GM12872 (cell line): ENCODE measurements at regions not wholly inside any gene's neighbourhood (a gene's known extent, or its start where the extent isn't known, plus 50 kb on each side); places are given as distances from the start of the nearest gene placed in this dataset.

ENCODE experiments used
- CTCF ChIP-seq: IDR thresholded peaks from 3 replicates; pipeline ENCODE4 v1.5.1; 2011; ENCODE audit warnings: low read depth, mild to moderate bottlenecking, low read length, moderate library complexity; ENCODE audit not compliant: insufficient read depth

- TF ChIP-seq CTCF: no peak
Measured at GRCh38 chr3:40731445-40731844, 206.7 kb downstream of the ZNF621 start.

- TF ChIP-seq CTCF: no peak
Measured at GRCh38 chr3:40736943-40737342, 212.2 kb downstream of the ZNF621 start.

- TF ChIP-seq CTCF: no peak
Measured at GRCh38 chr3:40737343-40737742, 212.6 kb downstream of the ZNF621 start.

DNA sequence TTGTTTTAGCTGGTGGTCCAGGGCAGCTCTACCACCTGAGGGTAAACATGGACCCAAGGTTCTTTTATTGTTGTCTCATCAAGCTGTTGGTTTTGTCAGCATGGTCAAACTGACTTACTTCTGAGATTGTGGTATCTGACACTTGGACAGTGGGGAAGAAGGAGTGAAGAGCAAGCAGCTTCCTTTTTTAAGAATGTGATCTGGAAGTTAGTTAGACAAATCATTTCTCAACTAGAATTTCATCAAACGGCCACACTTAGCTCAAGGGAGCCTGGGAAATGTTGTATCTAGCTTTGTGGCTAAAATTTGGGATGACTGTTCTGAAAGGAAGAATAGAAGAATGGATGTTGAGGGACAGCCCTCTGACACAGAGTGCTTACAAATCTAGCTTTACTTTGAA is 215.2 kb downstream of the ZNF621 start:
- TF ChIP-seq CTCF: no peak

GRCh38 chr3:40741729-40742128 is 217.0 kb downstream of the ZNF621 start:
- no peak for TF ChIP-seq CTCF

DNA sequence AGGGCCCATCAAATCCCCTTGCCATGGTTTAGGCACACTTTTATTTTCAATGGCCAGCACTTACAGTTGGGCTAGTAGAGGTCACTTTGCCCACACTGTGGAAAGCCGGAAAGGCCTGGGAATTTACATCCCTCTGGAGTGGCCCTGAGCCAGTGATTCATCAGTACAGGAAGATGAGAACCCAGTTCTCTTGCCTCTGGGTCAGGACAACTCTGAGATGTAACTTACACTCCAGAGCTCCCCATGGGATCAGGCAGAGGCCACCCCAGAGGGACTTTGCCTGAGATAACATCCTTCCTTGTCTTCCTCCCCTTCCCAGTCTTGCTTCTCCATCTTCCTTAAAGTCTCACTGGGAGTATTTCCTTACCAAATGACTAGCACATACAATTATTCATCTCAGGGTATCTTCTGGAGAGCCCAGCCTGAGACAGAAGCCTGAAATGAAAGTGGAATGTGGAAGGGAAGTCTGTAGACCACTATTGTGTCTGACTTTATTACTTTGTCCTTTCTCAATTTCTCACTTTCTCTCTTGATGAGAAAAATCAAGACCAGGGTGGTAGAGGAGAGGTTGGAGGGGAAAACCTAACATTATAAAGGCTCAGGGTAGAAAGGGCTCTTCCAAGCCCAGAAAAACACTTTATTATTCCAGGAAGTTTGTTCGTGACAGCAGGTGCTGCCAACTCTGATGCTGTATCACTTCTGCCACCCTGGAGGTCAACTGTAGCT is 220.8 kb downstream of the ZNF621 start:
- no peak for TF ChIP-seq CTCF

DNA sequence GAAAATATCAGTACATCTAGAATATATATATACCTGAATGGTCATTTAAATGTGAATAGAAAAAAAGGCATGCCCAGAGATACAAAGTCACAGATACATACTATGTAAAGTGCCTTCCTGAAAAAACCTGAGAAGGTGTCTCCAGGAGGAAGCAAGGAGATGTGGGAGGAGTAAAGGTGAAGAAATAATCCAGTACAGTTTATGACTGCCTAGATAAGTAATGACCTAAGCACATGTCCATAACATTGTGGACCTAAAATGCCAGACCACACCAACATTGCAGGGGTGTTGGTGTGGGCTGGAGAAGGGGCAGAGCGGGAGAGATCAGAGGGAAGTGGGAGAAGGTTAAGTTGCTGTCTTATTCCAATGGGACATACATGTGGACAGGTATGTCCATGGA is 226.9 kb downstream of the ZNF621 start:
- no peak for TF ChIP-seq CTCF
